Fibroblast of lung (primary cell): ENCODE measurements at regions not wholly inside any gene's neighbourhood (a gene's known extent, or its start where the extent isn't known, plus 50 kb on each side); places are given as distances from the start of the nearest gene placed in this dataset.

ENCODE experiments used
- DNase-seq, 2 donors: peaks; one replicate each; pipeline versions ENCODE4 v3.0.0 to v3.0.0-alpha.2; 2010; ENCODE audit warnings: low read depth in 2 of 2
- H2AFZ ChIP-seq: 2 replicates; pipeline ENCODE4 v1.5.1; 2012; ENCODE audit warnings: low read length, control low read depth, inconsistent platforms
- H3K27ac ChIP-seq: 2 replicates; pipeline ENCODE4 v1.5.1; 2011; ENCODE audit warnings: low read length, control low read depth; ENCODE audit not compliant: insufficient read depth
- H3K27me3 ChIP-seq: 2 replicates; pipeline ENCODE4 v1.5.1; 2011; ENCODE audit warnings: mild to moderate bottlenecking, low read length; ENCODE audit not compliant: control insufficient read depth, insufficient read depth
- H3K36me3 ChIP-seq: 2 replicates; pipeline ENCODE4 v1.5.1; 2011; ENCODE audit warnings: low read length; ENCODE audit not compliant: control insufficient read depth, insufficient read depth
- H3K4me1 ChIP-seq: 2 replicates; pipeline ENCODE4 v1.5.1; 2011; ENCODE audit warnings: low read length; ENCODE audit not compliant: control insufficient read depth, insufficient read depth; ENCODE audit errors: extremely low read depth
- H3K4me2 ChIP-seq: 2 replicates; pipeline ENCODE4 v1.5.1; 2011; ENCODE audit warnings: low read length, control low read depth; ENCODE audit not compliant: insufficient read depth; ENCODE audit errors: extremely low read depth
- H3K4me3 ChIP-seq, 4 experiments: fragments of 200-600 bp in 1 of 4; sonication (generic) in 1 of 4; replicated peaks in 1 of 4; 2 replicates each; pipeline ENCODE4 v1.5.1; 2011 to 2016; ENCODE audit warnings: low read length in 4 of 4, low read depth in 3 of 4, mild to moderate bottlenecking in 3 of 4, control low read depth in 2 of 4, inconsistent platforms in 1 of 4, mixed read lengths in 1 of 4; ENCODE audit not compliant: insufficient read depth in 1 of 4; ENCODE audit errors: control extremely low read depth in 1 of 4
- H3K79me2 ChIP-seq: 2 replicates; pipeline ENCODE4 v1.5.1; 2012; ENCODE audit warnings: mild to moderate bottlenecking, low read length, inconsistent platforms; ENCODE audit not compliant: control insufficient read depth, insufficient read depth
- H3K9ac ChIP-seq: 2 replicates; pipeline ENCODE4 v1.5.1; 2011; ENCODE audit warnings: mild to moderate bottlenecking, low read length, control low read depth; ENCODE audit not compliant: insufficient read depth
- H3K9me3 ChIP-seq: 2 replicates; pipeline ENCODE4 v1.5.1; 2012; ENCODE audit warnings: low read depth, low read length; ENCODE audit not compliant: control insufficient read depth, insufficient read depth
- H4K20me1 ChIP-seq: 2 replicates; pipeline ENCODE4 v1.5.1; 2011; ENCODE audit warnings: low read length; ENCODE audit not compliant: control insufficient read depth, insufficient read depth; ENCODE audit errors: extremely low read depth
- CTCF ChIP-seq, 2 donors: IDR thresholded peaks in 1 of 2; conservative IDR thresholded peaks in 1 of 2; 1 replicate in 1 of 2; 2 replicates in 1 of 2; pipeline ENCODE4 v1.5.1; 2011 to 2012; ENCODE audit warnings: low read length in 2 of 2, control low read depth in 1 of 2, inconsistent platforms in 1 of 2, low read depth in 1 of 2, mild to moderate bottlenecking in 1 of 2
- EZH2 ChIP-seq: IDR thresholded peaks from 2 replicates; pipeline ENCODE4 v1.5.1; 2012; ENCODE audit warnings: low read length, control low read depth, mild to moderate bottlenecking; ENCODE audit errors: missing control alignments

- no peak for DNase-seq
- Histone ChIP-seq H3K79me2 (no peaks in the 10 kb centered on the region), H3K9ac (no peak overlapping the region), H3K9me3 (no peaks in the 10 kb centered on the region), H3K36me3 (no peaks in the 10 kb centered on the region), H4K20me1 (no peaks in the 10 kb centered on the region), H3K27ac (no peak overlapping the region), H2AFZ (no peak overlapping the region), H3K4me3 (no peak overlapping the region), H3K4me1 (no peaks in the 10 kb centered on the region), H3K27me3 (no peaks in the 10 kb centered on the region), H3K4me2 (no peak overlapping the region)
- TF ChIP-seq CTCF (conservative IDR thresholded peaks at IDR 0.05 in 1 of 2, IDR thresholded peaks at IDR 0.05 in 1 of 2; ENCODE audit: low read depth in 1 of 2, low read length in 2 of 2) (no peak), EZH2 (no peak)
Observed at GRCh38 chr10:62939698-62940097, 123.5 kb upstream of the EGR2 start.

- H3K27me3 ChIP-seq, result no peaks in the 10 kb centered on the region
- H2AFZ ChIP-seq, result no peak overlapping the region
- DNase-seq, result no peak
- no peak overlapping the region for H3K4me2 ChIP-seq
- H3K4me3 ChIP-seq, result no peak overlapping the region
- TF ChIP-seq EZH2 (no peak), CTCF (conservative IDR thresholded peaks at IDR 0.05 in 1 of 2, IDR thresholded peaks at IDR 0.05 in 1 of 2; ENCODE audit: low read depth in 1 of 2, low read length in 2 of 2) (no peak)
- no peak overlapping the region for H3K9ac ChIP-seq
- H3K9me3 ChIP-seq, result no peaks in the 10 kb centered on the region
- no peaks in the 10 kb centered on the region for H3K4me1 ChIP-seq
- H3K36me3 ChIP-seq, result no peaks in the 10 kb centered on the region
- no peak overlapping the region for H3K27ac ChIP-seq
- no peaks in the 10 kb centered on the region for H3K79me2 ChIP-seq
- H4K20me1 ChIP-seq, result no peaks in the 10 kb centered on the region
Observed at GRCh38 chr10:62938672-62939071, 122.5 kb upstream of the EGR2 start.

- Histone ChIP-seq H3K4me1 (no peaks in the 10 kb centered on the region), H3K27ac (no peak overlapping the region), H2AFZ (no peak overlapping the region), H3K9ac (no peak overlapping the region), H3K9me3 (no peaks in the 10 kb centered on the region), H4K20me1 (no peaks in the 10 kb centered on the region), H3K27me3 (no peaks in the 10 kb centered on the region), H3K4me2 (no peak overlapping the region), H3K79me2 (no peaks in the 10 kb centered on the region), H3K4me3 (no peak overlapping the region), H3K36me3 (no peaks in the 10 kb centered on the region)
- TF ChIP-seq CTCF (conservative IDR thresholded peaks at IDR 0.05 in 1 of 2, IDR thresholded peaks at IDR 0.05 in 1 of 2; ENCODE audit: low read depth in 1 of 2, low read length in 2 of 2) (no peak), EZH2 (no peak)
- no peak for DNase-seq
Observed at GRCh38 chr10:62937674-62938073, 121.5 kb upstream of the EGR2 start.
